GM23338 (cell line): ENCODE measurements at regions not wholly inside any gene's neighbourhood (a gene's known extent, or its start where the extent isn't known, plus 50 kb on each side); places are given as distances from the start of the nearest gene placed in this dataset.

Experiments used
- ATAC-seq: fragments of 200-7000 bp; cut with Tn5 transposase; 3 replicates; pipeline ENCODE4 v1.9.1; 2020
- DNase-seq: peaks from one replicate; pipeline ENCODE4 v3.0.0-alpha.2; 2015; ENCODE audit warnings: low spot score
- H2AFZ ChIP-seq: fragments of 200-600 bp; sonication (generic); 2 replicates; pipeline ENCODE4 v1.8.0; 2016; ENCODE audit warnings: antibody characterized with exemption, mild to moderate bottlenecking, moderate library complexity
- H3F3A ChIP-seq: fragments of 200-600 bp; sonication (generic); replicated peaks from 2 replicates; pipeline ENCODE4 v1.8.0; 2017; ENCODE audit warnings: antibody characterized with exemption, mixed run types, low read depth
- H3K27ac ChIP-seq: fragments of 200-600 bp; sonication (generic); 2 replicates; pipeline ENCODE4 v1.6.1; 2016; ENCODE audit warnings: low read depth
- H3K27me3 ChIP-seq: fragments of 200-600 bp; sonication (generic); 2 replicates; pipeline ENCODE4 v1.8.0; 2016; ENCODE audit warnings: mild to moderate bottlenecking, mixed run types, moderate library complexity; ENCODE audit not compliant: insufficient read depth
- H3K36me3 ChIP-seq: fragments of 200-600 bp; sonication (generic); 2 replicates; pipeline ENCODE4 v1.8.0; 2016; ENCODE audit warnings: mild to moderate bottlenecking; ENCODE audit not compliant: insufficient read depth
- H3K4me1 ChIP-seq: fragments of 200-600 bp; sonication (generic); 2 replicates; pipeline ENCODE4 v1.8.0; 2016; ENCODE audit warnings: mild to moderate bottlenecking, moderate library complexity; ENCODE audit not compliant: insufficient read depth
- H3K4me2 ChIP-seq: fragments of 200-600 bp; sonication (generic); 2 replicates; pipeline ENCODE4 v1.7.1; 2017; ENCODE audit warnings: mixed run types
- H3K4me3 ChIP-seq: fragments of 200-600 bp; sonication (generic); 2 replicates; pipeline ENCODE4 v1.6.1; 2016; ENCODE audit warnings: mixed run types
- H3K79me2 ChIP-seq: fragments of 200-600 bp; sonication (generic); replicated peaks from 2 replicates; pipeline ENCODE4 v1.8.0; 2017; ENCODE audit warnings: mild to moderate bottlenecking; ENCODE audit not compliant: insufficient read depth
- H3K9me2 ChIP-seq: fragments of 200-600 bp; sonication (generic); 2 replicates; pipeline ENCODE4 v1.8.0; 2017; ENCODE audit not compliant: insufficient read depth
- H4K20me1 ChIP-seq: fragments of 200-600 bp; sonication (generic); replicated peaks from 2 replicates; pipeline ENCODE4 v1.8.0; 2017; ENCODE audit warnings: mild to moderate bottlenecking; ENCODE audit not compliant: insufficient read depth
- H3K27ac Mint-ChIP-seq: 2 replicates; pipeline ENCODE4 v1.8.0; 2020; ENCODE audit warnings: inconsistent platforms, mild to moderate bottlenecking, moderate library complexity, mixed read lengths
- H3K27me3 Mint-ChIP-seq: 3 replicates; pipeline ENCODE4 v1.8.0; 2022; ENCODE audit warnings: low read depth, mild to moderate bottlenecking, moderate library complexity, mixed read lengths, inconsistent platforms; ENCODE audit not compliant: insufficient read depth, poor library complexity
- H3K36me3 Mint-ChIP-seq: 3 replicates; pipeline ENCODE4 v1.8.0; 2021; ENCODE audit warnings: low read depth, mild to moderate bottlenecking, inconsistent platforms, moderate library complexity, mixed read lengths
- H3K4me1 Mint-ChIP-seq: 3 replicates; pipeline ENCODE4 v1.8.0; 2020; ENCODE audit warnings: mild to moderate bottlenecking, inconsistent platforms, mixed read lengths
- H3K4me3 Mint-ChIP-seq: 3 replicates; pipeline ENCODE4 v1.8.0; 2021; ENCODE audit warnings: moderate library complexity, mild to moderate bottlenecking, inconsistent platforms, mixed read lengths
- H3K9me3 Mint-ChIP-seq: 3 replicates; pipeline ENCODE4 v1.8.0; 2020; ENCODE audit warnings: moderate library complexity, mild to moderate bottlenecking, inconsistent platforms, mixed read lengths
- STAT1 ChIP-seq: IDR thresholded peaks from one replicate; pipeline ENCODE4 v1.6.1; 2016; ENCODE audit warnings: antibody characterized with exemption; ENCODE audit not compliant: unreplicated experiment
- TF ChIP-seq, protein P1 (sequence below): IDR thresholded peaks from one replicate; pipeline ENCODE4 v1.6.1; 2018; ENCODE audit warnings: antibody characterized with exemption; ENCODE audit not compliant: unreplicated experiment
- TF ChIP-seq, protein P2 (sequence below): fragments of 250-450 bp; sonication (Bioruptor Pico); IDR thresholded peaks from 2 replicates; pipeline ENCODE4 v1.5.0; 2020; ENCODE audit warnings: mild to moderate bottlenecking, moderate library complexity

GRCh38 chr2:59266453-59266852 lies 1025.3 kb upstream of the FANCL start (continued):
- TF ChIP-seq, protein P1, sequence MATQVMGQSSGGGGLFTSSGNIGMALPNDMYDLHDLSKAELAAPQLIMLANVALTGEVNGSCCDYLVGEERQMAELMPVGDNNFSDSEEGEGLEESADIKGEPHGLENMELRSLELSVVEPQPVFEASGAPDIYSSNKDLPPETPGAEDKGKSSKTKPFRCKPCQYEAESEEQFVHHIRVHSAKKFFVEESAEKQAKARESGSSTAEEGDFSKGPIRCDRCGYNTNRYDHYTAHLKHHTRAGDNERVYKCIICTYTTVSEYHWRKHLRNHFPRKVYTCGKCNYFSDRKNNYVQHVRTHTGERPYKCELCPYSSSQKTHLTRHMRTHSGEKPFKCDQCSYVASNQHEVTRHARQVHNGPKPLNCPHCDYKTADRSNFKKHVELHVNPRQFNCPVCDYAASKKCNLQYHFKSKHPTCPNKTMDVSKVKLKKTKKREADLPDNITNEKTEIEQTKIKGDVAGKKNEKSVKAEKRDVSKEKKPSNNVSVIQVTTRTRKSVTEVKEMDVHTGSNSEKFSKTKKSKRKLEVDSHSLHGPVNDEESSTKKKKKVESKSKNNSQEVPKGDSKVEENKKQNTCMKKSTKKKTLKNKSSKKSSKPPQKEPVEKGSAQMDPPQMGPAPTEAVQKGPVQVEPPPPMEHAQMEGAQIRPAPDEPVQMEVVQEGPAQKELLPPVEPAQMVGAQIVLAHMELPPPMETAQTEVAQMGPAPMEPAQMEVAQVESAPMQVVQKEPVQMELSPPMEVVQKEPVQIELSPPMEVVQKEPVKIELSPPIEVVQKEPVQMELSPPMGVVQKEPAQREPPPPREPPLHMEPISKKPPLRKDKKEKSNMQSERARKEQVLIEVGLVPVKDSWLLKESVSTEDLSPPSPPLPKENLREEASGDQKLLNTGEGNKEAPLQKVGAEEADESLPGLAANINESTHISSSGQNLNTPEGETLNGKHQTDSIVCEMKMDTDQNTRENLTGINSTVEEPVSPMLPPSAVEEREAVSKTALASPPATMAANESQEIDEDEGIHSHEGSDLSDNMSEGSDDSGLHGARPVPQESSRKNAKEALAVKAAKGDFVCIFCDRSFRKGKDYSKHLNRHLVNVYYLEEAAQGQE, result no peak
- TF ChIP-seq, protein P2, sequence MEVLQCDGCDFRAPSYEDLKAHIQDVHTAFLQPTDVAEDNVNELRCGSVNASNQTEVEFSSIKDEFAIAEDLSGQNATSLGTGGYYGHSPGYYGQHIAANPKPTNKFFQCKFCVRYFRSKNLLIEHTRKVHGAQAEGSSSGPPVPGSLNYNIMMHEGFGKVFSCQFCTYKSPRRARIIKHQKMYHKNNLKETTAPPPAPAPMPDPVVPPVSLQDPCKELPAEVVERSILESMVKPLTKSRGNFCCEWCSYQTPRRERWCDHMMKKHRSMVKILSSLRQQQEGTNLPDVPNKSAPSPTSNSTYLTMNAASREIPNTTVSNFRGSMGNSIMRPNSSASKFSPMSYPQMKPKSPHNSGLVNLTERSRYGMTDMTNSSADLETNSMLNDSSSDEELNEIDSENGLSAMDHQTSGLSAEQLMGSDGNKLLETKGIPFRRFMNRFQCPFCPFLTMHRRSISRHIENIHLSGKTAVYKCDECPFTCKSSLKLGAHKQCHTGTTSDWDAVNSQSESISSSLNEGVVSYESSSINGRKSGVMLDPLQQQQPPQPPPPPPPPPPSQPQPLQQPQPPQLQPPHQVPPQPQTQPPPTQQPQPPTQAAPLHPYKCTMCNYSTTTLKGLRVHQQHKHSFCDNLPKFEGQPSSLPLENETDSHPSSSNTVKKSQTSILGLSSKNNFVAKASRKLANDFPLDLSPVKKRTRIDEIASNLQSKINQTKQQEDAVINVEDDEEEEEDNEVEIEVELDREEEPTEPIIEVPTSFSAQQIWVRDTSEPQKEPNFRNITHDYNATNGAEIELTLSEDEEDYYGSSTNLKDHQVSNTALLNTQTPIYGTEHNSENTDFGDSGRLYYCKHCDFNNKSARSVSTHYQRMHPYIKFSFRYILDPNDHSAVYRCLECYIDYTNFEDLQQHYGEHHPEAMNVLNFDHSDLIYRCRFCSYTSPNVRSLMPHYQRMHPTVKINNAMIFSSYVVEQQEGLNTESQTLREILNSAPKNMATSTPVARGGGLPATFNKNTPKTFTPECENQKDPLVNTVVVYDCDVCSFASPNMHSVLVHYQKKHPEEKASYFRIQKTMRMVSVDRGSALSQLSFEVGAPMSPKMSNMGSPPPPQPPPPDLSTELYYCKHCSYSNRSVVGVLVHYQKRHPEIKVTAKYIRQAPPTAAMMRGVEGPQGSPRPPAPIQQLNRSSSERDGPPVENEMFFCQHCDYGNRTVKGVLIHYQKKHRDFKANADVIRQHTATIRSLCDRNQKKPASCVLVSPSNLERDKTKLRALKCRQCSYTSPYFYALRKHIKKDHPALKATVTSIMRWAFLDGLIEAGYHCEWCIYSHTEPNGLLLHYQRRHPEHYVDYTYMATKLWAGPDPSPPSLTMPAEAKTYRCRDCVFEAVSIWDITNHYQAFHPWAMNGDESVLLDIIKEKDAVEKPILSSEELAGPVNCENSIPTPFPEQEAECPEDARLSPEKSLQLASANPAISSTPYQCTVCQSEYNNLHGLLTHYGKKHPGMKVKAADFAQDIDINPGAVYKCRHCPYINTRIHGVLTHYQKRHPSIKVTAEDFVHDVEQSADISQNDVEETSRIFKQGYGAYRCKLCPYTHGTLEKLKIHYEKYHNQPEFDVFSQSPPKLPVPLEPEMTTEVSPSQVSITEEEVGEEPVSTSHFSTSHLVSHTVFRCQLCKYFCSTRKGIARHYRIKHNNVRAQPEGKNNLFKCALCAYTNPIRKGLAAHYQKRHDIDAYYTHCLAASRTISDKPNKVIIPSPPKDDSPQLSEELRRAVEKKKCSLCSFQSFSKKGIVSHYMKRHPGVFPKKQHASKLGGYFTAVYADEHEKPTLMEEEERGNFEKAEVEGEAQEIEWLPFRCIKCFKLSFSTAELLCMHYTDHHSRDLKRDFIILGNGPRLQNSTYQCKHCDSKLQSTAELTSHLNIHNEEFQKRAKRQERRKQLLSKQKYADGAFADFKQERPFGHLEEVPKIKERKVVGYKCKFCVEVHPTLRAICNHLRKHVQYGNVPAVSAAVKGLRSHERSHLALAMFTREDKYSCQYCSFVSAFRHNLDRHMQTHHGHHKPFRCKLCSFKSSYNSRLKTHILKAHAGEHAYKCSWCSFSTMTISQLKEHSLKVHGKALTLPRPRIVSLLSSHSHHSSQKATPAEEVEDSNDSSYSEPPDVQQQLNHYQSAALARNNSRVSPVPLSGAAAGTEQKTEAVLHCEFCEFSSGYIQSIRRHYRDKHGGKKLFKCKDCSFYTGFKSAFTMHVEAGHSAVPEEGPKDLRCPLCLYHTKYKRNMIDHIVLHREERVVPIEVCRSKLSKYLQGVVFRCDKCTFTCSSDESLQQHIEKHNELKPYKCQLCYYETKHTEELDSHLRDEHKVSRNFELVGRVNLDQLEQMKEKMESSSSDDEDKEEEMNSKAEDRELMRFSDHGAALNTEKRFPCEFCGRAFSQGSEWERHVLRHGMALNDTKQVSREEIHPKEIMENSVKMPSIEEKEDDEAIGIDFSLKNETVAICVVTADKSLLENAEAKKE (CRISPR knock-in tag), result no peak

DNA sequence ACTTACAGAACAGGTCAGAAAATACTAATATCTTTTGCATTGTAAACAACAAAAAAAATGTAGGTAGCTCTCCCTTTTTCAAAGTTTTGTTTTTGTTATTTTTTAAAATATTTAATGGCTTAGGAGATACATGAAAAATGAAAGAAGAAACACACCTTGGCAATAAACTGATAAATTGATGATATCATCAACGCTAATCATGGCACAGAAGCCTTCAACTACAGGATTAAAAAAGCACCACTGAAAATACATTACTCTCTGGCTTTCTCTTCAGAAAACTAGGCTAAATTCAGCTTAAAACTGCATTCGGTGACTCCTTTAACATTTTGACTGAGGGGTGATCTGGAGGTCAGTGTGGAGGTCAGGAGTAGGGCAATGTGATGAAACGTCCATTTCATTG lies 1018.8 kb upstream of the FANCL start:
- ATAC-seq (no peak), DNase-seq (no peak)
- peaks cover 18% of the 10 kb centered on the region for H3K4me1 Mint-ChIP-seq
- H2AFZ ChIP-seq, result no peak overlapping the region
- H3F3A ChIP-seq, result no peaks in the 10 kb centered on the region
- no peaks in the 10 kb centered on the region for H3K36me3 Mint-ChIP-seq
- H3K4me2 ChIP-seq, result no peak overlapping the region
- H3K9me3 Mint-ChIP-seq, result no peaks in the 10 kb centered on the region
- TF ChIP-seq STAT1, result no peak
- no peaks in the 10 kb centered on the region for H3K79me2 ChIP-seq
- H3K9me2 ChIP-seq, result no peaks in the 10 kb centered on the region; the same call in 1 of the 2 replicates
- no peaks in the 10 kb centered on the region for H4K20me1 ChIP-seq
- no peak overlapping the region for H3K4me3 Mint-ChIP-seq
- no peak overlapping the region; the same call in 1 of the 2 replicates for H3K27ac Mint-ChIP-seq
- no peaks in the 10 kb centered on the region for H3K27me3 ChIP-seq
- H3K27me3 Mint-ChIP-seq, result no peaks in the 10 kb centered on the region
- H3K27ac ChIP-seq, result no peak overlapping the region
- peaks cover 18% of the 10 kb centered on the region for H3K4me1 ChIP-seq
- no peaks in the 10 kb centered on the region for H3K36me3 ChIP-seq
- no peak overlapping the region for H3K4me3 ChIP-seq
